Brain pericyte (primary cell): ENCODE measurements at regions not wholly inside any gene's neighbourhood (a gene's known extent, or its start where the extent isn't known, plus 50 kb on each side); places are given as distances from the start of the nearest gene placed in this dataset.
"Not testable (repeated sequence)": the region's sequence is repeated elsewhere in the genome, so short reads cannot be mapped to it uniquely, and the experiment has no call there.

Experiments used
- DNase-seq: peaks from one replicate; pipeline ENCODE4 v3.0.0-alpha.2; 2012; ENCODE audit warnings: low read depth, low spot score

DNA sequence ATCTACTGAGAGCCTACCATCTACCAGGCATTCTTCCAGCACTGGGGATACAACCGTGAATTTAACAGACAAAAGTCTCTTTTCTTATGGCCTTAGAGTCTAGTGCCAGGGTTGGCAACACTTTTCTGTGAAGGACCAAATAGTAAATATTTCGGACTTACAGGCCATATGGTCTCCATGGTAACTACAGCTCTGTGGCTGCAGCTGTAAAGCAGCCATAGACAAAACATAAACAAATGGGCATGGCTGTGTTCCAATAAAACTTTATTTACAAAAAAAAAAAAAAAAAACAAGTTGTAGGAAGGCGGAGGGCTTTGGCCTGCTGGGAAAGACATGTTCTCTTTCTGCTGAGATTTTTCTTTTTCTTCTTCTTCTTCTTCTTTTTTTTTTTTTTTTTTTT is 98.7 kb downstream of the ABCC12 start:
- no peak for DNase-seq

DNA sequence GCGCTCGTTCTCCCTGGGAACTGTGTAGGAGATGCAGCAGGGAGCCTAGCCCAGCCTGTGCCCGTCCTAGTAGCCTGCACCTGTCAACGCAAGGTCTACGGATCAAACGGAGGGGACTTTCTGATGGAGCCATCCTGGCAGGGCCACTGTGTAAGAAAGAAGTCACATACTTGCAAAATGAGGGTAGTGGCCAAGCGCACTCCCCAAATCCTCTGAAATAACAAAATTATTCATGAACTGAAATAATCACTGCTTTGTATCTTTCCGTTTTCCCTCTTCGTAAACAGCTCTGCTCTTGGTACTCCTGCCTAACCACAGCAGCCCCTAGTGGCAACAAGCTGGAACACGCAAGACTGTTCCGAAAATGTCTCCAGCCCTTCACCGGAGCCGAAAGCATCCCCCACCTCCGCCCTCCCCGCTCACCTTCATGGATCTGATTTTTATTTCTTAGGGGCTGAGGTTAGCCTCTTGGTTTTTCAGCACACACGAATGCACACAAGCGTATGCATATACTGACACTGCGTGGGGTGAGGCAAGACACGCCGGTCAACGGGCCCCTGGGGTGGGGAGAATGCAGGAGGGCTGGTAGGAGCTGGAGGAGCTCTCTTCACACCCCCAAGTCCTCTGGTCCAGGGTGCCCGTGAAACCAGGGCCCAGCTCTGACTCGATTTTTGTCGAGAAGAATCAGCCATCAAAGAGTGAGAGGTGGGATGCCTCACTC is 100.8 kb downstream of the ABCC12 start:
- DNase-seq: no peak

DNA sequence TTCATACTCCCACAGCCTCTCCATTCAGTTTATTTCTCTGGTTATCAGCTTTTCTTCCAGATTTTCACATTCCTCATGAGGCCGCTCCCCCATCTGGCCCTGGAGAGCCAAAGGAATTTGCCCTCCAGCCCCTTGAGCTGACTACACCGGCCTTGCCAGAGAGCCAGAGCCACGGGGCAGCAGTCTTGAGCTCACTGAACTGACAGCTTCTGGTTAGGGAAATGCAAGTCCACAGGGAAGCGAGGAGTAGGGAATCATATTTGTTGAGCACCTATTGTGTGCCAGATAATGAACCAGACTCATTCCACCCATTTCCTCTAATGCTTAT is 102.4 kb downstream of the ABCC12 start:
- DNase-seq: no peak

DNA sequence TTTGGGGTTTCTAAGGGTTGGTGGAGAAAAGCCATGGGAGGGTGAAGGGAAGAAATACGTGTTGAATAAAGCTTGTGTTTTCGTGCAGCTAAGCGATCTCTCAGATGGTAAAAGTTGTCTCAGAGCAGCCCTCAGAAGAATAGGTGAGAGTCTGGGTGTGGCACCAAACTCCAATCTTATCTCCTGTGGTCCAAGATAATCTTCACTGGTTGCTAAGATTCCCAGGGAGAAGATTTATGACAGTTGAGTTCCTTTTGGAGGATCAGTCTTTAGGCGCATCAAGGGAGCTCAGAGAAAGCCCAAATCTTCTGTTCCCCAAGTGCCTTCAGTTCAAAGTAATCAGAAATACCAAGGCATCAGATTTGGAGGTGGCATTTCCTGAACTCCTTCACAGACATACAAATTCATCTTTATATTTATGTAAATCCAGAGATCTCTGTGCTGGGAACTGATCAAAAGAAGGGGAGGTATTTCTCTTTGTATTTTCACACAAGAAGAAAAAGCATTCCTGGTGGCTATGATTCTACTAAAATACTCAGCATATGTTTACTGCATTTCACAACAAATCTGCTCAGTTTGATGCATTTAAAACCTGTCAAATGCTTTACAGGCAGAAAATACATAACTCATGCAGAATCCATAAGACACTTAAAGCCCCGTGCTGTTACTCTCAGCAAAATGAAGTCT is 102.9 kb downstream of the ABCC12 start:
- no peak for DNase-seq

DNA sequence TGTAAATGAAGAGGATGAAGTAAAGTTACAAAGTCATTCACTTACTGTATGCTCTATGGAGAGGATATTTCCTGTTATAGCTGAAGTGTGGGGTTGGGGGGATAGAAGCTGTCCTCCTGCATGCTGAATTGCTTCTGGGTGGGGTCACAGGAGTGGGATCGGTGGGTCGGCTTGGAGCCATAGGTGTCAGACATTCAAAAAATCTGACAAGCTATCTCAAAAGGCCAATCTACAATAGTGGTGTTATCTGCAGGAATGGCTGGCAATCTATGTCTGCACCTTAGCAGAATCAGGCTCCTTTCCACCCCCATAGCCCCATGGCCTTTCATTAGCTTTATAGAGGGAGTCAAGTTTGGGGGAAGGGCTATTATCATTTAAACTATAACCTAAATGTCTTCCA is 104.9 kb downstream of the ABCC12 start:
- no peak for DNase-seq

DNA sequence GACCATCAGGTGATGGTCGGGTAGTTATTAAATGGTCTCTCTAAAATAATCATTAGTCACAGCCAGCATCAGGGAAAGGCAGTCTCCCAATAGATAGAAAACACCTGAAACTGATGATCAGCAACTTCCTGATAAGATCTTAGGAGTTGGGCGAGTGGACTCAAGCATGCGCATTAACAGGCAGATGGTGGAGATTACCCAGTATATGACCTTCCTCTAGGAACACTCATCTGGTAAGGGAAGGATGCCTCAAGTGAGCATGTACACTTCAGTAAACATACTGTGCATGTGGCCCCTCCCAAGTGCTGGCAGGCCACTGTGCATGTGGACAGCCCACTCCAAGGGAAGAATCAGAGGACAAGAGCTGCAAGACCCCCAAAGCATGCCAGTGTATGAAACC is 105.9 kb downstream of the ABCC12 start:
- DNase-seq: no peak

DNA sequence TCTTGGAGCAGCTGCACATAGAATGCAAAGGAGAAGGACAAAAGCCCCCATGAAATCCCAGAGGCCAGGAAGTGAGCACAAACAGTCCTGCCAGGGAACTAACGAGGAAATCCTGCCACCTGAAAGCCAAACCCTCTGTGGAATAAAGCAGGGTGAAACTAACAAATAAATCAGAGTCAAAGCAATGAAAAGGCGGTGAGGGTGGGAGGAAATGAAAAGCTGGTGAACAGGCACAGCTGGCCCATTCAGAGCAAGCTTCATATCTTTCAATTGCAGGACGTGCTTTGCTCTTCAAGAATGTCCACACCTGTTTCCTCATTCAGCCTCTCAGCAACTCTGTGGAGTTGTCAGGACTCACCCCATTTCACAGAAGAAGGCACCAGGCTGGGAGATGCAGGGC is 108.1 kb downstream of the ABCC12 start:
- DNase-seq: no peak

DNA sequence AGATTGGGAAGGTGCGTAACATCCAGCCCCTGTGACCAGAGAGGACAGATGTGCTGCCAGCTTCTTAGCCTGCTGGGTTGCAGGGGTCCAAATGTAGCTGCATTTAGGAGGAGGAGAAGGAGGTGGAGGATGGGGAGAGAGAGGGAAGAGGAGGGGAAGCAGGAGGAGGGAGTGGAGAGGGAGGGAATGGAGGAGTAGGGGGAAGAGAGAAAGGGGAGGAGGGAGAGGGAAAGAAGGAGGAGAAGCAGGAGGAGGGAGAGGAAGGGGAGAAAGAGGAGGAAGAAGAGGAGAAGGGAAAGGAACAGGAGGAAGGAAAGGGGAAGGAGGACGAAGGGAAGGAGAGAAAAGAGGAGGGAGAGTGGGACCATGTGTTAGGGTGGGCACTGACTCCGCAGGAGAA is 108.6 kb downstream of the ABCC12 start:
- DNase-seq: no peak

DNA sequence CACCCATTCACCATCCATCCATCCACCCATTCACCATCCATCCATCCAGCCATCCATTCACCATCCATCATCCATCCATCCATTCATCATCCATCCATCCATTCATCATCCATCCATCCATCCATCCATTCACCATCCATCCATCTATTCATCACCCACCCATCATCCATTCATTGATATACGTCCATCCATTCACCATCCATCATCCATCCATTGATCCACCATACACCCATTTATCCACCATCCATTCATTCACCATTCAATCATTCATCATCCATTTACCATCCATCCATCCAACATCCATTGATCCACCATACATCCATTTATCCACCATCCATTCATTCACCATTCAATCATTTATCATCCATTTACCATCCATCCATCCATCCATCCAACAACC is 111.7 kb downstream of the ABCC12 start:
- no peak for DNase-seq

DNA sequence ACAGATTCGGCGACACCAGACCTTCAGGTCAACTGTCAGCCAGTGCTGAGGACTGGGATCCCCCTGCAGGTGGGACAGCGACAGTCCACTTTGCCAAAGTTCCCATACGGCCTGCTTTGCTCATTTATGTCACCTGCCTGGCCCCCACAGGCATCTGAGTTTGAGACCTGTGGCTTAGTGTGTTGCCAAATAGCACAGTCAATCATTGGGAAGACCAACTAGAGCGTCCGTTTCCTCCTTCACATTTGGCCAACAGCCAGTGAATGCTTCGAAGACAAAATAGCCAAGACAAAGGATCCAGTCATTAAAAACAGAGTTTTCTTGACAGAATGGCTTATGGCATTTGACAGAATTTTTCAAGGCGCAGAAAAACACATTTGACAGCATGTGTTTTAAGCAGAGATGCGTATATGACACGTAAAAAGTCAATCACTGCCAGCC is 113.8 kb downstream of the ABCC12 start:
- DNase-seq: no peak

DNA sequence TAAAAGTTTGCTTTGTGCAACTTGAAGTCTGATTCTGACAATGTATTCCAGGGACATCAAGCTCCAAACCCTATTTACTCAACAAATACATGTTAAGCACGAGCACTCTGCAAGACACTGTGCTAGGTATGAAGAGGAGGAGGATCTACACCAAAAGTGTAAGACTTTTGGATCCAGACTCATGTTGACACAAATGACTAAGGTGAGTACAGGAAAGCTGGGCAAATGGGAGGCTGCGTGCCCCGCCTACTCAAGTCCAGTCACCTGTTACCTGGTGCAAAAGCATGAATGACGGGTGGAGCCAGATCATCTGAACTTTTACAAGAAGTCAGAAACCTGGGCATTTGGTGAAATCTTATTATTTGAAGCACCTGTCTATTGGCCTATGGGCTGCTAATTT is 120.7 kb downstream of the ABCC12 start:
- DNase-seq: no peak

DNA sequence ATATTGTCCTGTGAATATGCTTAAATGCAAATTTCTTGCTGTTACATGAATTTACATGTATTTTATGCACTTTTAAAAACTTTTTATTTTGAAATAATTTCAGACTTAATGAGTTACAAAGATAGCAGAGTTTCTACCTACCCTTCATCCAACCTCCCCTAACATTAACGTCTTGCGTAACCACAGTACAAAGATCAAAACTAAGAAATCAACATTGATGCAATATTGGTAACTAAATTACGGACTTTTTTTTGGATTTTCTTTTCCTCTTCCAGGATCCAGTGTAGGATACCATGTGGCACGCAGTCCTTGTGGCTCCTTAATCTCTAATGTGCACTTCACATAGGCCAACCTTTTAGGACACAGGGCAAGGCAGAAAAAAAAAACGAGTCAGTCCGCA is 124.9 kb downstream of the ABCC12 start:
- no peak for DNase-seq

DNA sequence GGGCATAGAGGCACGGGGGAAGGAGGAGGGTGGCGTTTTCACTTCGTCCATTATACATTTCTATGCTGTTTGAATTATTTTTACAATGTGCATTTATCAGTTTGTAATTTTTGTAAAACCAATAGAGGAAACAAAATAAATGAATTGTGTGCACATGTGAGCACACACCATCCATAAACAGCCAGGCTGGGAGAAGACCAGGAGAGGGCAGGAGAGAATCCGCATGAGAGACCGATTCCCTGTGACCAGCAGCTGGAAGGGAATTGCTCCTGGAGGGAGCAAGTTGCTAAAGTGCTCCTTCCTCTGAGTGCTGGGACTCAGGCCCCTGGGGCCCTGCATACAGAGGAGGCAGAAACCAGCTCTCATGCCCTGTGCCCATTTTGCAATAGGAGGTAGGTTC is 126.0 kb downstream of the ABCC12 start:
- no peak for DNase-seq

DNA sequence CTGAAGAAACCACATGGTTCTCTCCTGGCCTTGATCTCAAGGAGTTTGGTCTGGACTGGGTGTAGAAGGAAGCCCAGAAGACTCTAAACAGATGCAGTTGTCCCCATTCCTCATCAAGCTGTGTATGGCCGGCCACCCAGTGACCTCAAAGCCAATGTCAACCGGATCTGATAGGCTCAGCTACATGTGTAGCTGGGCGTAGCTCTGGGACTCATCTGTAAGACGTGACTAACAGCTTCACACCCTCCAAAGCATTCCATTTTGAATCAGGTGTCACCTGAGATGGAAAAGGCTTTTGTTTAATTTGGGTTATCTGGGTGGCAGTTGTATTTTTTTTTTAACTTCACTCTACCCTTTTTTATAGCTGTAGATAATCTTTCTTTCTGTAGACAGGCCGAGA is 130.4 kb downstream of the ABCC12 start:
- no peak for DNase-seq

DNA sequence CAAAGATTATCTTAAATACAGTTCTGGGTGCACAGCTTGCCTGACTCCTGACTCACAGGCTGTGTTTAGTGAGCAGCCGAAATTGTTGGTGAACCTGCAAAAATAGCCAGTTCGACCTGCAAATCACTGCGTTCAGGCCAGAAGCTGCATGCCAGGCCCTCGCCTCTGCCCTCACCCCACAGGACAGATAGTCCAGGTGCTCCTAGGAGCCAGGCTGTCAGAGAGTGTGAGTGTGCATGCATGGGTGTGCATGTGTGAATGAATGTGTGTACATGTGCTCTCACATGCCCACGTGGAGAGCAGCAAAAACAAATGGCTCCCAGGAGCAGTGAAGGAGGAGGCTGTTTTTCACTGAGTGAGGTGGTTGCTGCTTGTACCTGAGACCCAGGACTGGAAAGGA is 131.8 kb downstream of the ABCC12 start:
- no peak for DNase-seq

DNA sequence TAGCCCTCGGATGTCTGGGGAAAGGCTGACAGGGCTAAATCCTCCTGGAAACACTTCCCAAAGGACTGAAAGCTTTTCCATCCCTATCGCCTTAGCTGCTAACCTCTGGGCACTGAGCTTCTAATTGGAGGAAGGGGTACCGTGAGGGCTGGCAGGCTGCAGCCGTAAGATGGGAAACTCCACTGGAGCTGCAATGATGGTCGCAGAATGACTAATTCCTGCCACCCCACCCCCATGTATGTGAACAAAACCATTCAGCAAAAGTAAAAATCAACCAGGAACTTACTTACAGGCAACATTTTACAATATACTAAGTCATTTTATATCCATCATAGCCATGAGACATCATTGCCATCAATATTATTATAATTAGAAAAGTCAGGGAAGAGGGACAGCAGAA is 133.3 kb downstream of the ABCC12 start:
- no peak for DNase-seq

DNA sequence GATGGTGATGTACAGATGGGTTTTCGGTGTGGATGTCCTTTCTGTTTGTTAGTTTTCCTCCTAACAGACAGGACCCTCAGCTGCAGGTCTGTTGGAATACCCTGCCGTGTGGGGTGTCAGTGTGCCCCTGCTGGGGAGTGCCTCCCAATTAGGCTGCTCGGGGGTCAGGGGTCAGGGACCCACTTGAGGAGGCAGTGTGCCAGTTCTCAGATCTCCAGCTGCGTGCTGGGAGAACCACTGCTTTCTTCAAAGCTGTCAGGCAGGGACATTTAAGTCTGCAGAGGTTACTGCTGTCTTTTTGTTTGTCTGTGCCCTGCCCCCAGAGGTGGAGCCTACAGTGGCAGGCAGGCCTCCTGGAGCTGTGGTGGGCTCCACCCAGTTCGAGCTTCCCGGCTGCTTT is 135.2 kb downstream of the ABCC12 start:
- DNase-seq: not testable (repeated sequence)

DNA sequence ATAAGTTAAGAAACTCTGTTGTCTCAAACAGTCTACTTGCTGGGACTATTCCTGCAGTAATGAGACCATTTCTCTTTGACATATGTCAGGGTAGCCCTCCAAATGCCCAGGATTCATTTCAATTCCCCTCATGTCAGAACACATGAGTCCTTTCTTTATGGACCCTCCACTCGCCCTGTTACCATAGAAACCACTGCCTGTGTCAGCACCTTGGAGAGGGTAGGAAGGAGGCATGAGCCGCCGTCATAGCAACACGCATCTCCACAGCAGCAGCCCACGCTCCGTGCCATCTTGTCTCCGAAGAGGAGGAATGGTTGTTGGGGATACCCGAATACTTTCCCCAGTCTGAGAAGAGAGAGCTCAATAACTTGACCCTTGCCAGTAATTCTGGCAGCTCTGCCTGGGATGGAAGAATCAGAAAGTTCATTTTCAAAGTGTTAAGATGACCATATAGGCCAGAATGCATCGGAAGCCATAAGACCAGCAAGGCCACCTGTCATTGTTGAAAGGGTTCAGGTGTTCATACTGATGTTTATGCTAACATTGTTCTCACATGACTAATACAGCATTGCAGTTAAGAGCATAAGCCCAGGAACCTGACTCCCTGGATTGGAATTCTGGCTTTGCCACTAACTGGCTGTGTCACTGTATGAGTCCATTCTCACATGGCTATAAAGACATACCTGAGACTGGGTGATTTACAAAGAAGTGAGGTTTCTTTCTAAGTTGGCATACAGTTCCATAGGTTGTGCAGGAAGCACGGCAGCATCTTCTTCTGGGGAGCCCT is 141.3 kb downstream of the ABCC12 start:
- DNase-seq: no peak

DNA sequence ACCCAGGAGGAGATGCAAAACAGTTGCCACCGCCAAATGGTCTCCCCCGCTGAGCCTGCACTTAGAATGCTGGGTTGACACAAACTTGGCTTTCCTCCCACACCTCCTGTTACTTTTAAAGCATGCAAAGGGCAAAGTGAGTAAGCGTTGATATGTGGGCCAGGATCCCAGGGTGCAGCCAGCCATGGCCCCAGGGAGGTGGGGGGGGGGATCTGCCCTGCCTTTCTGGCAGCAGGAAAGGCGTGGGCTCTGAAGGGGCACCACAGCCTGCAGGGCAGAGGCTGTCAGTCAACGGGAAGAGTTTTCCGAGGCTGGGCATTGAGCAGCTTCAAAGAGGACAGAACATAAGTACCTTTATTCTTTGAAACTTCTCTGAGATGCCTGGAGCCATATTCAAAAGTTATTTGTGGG is 142.3 kb downstream of the ABCC12 start:
- DNase-seq: no peak

DNA sequence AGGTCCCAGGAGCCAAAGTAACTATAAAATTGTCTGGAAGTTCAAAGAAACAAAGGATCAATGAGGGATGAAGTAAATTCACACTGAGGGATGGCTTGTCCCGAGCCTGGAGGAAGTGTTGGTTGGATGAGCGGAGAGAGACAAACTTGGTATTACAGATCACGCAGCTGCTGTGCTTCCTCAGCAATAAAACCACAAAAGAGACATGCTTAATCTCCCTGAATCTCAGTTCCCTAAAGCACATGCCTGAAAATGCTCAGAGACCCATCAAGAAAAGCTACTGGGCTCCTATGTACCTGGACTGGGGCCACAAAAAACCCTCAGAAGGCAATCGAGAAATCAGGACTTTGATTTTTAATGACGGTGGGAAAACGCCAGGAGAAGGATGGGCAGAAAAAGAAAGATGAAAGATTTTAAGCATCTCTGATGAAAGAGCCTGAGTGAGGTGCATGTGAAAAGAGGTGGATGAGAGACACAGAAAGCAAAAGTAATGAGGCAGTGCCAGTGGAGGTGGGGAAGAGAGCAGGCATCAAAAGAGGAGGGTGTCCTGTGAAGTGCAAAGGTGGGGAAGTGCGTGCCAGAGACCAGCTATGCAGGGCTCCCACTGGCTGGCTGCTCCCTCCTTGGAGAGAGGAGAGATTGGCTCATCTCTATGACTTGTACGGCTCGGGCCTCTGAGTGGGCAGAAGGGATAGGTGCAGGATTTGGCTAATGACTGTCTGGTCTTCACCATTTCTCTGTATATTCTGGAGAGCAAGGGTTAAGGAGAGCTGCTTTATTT is 143.7 kb downstream of the ABCC12 start:
- DNase-seq: no peak

DNA sequence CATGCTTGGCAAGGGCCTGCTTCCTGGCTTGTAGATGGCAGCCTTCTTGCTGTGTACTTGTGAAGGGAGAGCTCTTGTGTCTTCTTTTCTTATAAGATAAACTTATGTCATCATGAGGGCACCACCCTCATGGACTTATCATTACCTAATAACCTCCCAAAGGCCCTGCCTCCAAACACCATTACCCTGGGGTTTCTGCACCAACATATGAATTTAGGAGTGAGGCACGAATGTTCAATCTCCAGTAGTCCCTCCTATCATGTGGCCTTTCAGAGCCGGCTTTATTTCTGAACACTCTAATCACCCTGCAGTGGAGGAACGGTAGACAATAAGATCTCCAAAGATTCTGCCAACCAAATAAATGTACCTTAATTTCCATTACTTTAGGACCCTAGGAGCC is 144.3 kb downstream of the ABCC12 start:
- no peak for DNase-seq

DNA sequence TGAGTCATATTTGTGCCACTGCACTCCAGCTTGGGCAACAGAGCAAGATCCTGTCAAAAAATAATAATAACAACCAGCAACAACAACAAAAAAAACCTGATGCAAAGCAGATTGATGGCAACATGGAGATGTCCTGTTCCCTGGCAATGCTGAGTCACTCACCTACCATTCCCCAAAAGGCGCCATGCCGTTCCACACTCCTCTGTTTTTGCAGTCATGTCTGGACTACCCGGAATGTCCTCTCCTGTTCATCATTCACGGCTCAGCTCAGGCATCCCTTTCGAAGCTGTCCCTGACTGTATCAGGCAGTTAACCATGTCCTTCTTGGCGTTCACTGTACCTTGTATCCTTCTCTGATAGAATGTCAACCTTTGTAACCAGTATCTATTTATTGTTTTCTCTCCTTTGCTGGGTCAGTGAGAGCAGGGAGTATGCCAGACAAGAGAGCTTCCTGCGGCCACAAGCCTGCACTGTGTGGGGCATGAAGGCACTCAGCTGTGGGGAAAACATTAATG is 147.7 kb downstream of the ABCC12 start:
- DNase-seq: no peak
